ENCODE measurements at regions not wholly inside any gene's neighbourhood (a gene's known extent, or its start where the extent isn't known, plus 50 kb on each side); places are given as distances from the start of the nearest gene placed in this dataset.

DNA sequence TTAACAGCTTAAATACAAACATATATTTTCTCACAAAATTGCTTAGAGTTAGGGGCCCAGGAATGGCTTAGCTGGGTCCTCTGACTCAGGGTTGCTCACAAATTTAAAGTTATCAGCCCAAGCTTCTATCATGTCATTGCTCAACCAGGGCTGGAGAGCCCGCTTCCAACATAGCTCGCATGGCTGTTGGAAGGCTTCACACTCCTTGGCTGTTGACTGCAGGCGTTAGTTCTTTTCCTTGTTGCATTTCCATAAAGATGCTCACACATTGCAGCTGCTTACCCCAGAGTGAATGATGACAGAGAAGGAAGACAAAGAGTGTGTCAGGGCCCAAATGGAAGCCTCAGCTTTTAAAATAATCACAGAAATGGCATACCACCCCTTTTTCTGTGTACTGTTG, 62.9 kb upstream of the TFPI start:
- TF ChIP-seq, protein P1, sequence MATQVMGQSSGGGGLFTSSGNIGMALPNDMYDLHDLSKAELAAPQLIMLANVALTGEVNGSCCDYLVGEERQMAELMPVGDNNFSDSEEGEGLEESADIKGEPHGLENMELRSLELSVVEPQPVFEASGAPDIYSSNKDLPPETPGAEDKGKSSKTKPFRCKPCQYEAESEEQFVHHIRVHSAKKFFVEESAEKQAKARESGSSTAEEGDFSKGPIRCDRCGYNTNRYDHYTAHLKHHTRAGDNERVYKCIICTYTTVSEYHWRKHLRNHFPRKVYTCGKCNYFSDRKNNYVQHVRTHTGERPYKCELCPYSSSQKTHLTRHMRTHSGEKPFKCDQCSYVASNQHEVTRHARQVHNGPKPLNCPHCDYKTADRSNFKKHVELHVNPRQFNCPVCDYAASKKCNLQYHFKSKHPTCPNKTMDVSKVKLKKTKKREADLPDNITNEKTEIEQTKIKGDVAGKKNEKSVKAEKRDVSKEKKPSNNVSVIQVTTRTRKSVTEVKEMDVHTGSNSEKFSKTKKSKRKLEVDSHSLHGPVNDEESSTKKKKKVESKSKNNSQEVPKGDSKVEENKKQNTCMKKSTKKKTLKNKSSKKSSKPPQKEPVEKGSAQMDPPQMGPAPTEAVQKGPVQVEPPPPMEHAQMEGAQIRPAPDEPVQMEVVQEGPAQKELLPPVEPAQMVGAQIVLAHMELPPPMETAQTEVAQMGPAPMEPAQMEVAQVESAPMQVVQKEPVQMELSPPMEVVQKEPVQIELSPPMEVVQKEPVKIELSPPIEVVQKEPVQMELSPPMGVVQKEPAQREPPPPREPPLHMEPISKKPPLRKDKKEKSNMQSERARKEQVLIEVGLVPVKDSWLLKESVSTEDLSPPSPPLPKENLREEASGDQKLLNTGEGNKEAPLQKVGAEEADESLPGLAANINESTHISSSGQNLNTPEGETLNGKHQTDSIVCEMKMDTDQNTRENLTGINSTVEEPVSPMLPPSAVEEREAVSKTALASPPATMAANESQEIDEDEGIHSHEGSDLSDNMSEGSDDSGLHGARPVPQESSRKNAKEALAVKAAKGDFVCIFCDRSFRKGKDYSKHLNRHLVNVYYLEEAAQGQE (IDR thresholded peaks at IDR 0.05; ENCODE audit: unreplicated experiment), result no peak
- TF ChIP-seq, protein P2, sequence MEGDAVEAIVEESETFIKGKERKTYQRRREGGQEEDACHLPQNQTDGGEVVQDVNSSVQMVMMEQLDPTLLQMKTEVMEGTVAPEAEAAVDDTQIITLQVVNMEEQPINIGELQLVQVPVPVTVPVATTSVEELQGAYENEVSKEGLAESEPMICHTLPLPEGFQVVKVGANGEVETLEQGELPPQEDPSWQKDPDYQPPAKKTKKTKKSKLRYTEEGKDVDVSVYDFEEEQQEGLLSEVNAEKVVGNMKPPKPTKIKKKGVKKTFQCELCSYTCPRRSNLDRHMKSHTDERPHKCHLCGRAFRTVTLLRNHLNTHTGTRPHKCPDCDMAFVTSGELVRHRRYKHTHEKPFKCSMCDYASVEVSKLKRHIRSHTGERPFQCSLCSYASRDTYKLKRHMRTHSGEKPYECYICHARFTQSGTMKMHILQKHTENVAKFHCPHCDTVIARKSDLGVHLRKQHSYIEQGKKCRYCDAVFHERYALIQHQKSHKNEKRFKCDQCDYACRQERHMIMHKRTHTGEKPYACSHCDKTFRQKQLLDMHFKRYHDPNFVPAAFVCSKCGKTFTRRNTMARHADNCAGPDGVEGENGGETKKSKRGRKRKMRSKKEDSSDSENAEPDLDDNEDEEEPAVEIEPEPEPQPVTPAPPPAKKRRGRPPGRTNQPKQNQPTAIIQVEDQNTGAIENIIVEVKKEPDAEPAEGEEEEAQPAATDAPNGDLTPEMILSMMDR (conservative IDR thresholded peaks at IDR 0.05; ENCODE audit: low read depth in 2 of 2), result no peak
- TF ChIP-seq EZH2phosphoT487 (IDR thresholded peaks at IDR 0.05; ENCODE audit: unreplicated experiment) (no peak), EZH2 (IDR thresholded peaks at IDR 0.05; ENCODE audit: low read depth, unreplicated experiment) (no peak), POLR2AphosphoS5 (IDR thresholded peaks at IDR 0.05; ENCODE audit: low read depth) (no peak), CREB1 (CRISPR knock-in tag; IDR thresholded peaks at IDR 0.05; ENCODE audit: low read depth) (no peak), JUNB (IDR thresholded peaks at IDR 0.05; ENCODE audit: unreplicated experiment) (no peak), ZNF331 (CRISPR knock-in tag; IDR thresholded peaks at IDR 0.05; ENCODE audit: low read depth) (no peak), STAT1 (IDR thresholded peaks at IDR 0.05; ENCODE audit: unreplicated experiment) (no peak)
